ENCODE measurements at regions not wholly inside any gene's neighbourhood (a gene's known extent, or its start where the extent isn't known, plus 50 kb on each side); places are given as distances from the start of the nearest gene placed in this dataset.

DNA sequence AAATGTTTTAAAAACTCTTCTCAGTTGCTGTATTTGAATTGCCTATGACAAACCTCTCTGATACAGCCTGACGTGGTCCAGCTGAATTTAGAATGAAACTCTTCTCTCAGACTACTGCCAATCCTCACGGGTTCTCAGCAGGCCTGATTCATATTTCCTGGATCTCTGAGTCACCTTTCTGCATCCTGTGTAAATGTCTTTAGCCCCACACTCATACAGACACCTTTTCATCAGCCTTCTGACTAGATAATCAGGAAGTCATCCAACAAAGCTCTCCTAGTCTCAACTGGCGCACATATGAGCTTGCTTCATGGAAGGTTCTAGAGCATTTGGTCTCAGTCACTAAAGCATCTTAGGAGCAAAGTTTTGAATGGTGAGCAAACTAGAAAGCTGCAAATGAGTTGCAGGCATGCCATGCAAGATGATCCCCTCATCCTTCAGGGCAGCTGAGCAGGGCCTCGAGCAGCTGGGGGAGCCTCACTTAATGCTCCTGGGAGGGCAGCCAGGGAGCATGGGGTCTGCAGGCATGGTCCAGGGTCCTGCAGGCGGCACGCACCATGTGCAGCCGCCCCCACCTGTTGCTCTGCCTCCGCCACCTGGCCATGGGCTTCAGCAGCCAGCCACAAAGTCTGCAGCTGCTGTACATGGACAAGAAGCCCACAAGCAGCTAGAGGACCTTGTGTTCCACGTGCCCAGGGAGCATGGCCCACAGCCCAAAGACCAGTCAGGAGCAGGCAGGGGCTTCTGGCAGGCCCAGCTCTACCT is 182.8 kb downstream of the ARHGAP12 start:
- peak overlapping the region in 5 of 10 donors; percentile 0 to 80 (median 52) for H3K27ac ChIP-seq
- peak in 6 of 8 donors; percentile 23 to 78 (median 52) for ATAC-seq
- WGBS, 2 donors, result 79% methylated on average over 9 of the region's 9 CpGs

DNA sequence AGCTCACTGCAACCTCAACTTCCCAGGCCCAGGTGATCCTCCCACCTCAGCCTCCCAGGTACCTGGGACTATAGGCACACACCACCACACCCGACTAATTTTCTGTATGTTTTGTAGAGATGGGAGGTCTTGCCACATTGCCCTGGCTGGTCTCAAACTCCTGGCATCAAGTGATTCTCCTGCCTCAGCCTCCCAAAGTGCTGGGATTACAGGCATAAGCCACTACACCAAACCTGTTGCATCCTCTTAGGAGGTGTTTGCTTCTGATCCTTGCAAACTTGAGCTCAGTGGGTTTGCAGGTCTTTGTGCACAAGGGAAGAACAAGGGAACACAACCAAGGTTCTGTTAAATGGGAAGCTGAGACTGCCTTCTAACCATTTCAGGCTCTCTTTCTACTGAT is 184.6 kb downstream of the ARHGAP12 start:
- DNase-seq (no peak), ATAC-seq (no peak)
- TF ChIP-seq, protein P1, sequence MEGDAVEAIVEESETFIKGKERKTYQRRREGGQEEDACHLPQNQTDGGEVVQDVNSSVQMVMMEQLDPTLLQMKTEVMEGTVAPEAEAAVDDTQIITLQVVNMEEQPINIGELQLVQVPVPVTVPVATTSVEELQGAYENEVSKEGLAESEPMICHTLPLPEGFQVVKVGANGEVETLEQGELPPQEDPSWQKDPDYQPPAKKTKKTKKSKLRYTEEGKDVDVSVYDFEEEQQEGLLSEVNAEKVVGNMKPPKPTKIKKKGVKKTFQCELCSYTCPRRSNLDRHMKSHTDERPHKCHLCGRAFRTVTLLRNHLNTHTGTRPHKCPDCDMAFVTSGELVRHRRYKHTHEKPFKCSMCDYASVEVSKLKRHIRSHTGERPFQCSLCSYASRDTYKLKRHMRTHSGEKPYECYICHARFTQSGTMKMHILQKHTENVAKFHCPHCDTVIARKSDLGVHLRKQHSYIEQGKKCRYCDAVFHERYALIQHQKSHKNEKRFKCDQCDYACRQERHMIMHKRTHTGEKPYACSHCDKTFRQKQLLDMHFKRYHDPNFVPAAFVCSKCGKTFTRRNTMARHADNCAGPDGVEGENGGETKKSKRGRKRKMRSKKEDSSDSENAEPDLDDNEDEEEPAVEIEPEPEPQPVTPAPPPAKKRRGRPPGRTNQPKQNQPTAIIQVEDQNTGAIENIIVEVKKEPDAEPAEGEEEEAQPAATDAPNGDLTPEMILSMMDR (IDR thresholded peaks at IDR 0.05), result no peak
- H3K4me3 ChIP-seq, result no peak overlapping the region
- H3K36me3 ChIP-seq, result no peaks in the 10 kb centered on the region
- no peak overlapping the region for H3K27ac ChIP-seq
- H3K4me1 ChIP-seq, result peaks cover 0 to 32% (median 12%) of the 10 kb centered on the region in 9 donors
- no peaks in the 10 kb centered on the region for H3K27me3 ChIP-seq
- H3K9me3 ChIP-seq, result no peaks in the 10 kb centered on the region
- 93 to 98% methylated on average over 1 of the region's 1 CpG for WGBS, 2 donors
- intact Hi-C loops (cut with DNase I), result no loop called here

More for the DNA sequence above, 182.8 kb downstream of the ARHGAP12 start:
- peaks cover 12 to 34% (median 19%) of the 10 kb centered on the region in 9 donors for H3K4me1 ChIP-seq
- H3K9me3 ChIP-seq, result no peaks in the 10 kb centered on the region
- DNase-seq, result no peak
- no peaks in the 10 kb centered on the region for H3K36me3 ChIP-seq
- H3K4me3 ChIP-seq, result no peak overlapping the region
- intact Hi-C loops (cut with DNase I), result loop anchor here in 1 of 10 donors (5.0 kb wide), 1 partner anchor 693 kb away; no protein-coding TSS in a partner anchor
- no peaks in the 10 kb centered on the region for H3K27me3 ChIP-seq
- TF ChIP-seq, protein P1 (IDR thresholded peaks at IDR 0.05), result no peak

DNA sequence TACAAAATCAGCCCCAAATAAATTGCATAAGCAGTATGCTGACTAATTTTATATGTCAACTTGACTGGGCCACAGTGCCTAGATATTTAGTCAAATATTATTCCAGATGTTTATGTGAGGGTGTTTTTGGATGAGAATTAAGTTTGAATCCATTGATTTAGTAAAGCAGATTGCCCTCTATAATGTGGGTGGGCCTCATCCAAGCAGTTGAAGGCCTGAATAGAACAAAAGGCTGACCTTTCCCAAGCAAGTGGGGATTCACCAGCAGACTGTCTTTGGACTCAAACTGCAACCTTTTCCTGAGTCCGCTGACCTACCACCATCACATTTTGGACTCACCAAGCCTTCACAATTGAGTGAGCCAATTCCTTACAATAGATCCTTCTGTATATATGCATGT is 186.4 kb downstream of the ARHGAP12 start:
- H3K27ac ChIP-seq, result peak overlapping the region in 1 of 10 donors; percentile 1
- ATAC-seq, result no peak
- H3K4me1 ChIP-seq, result peaks cover 0 to 29% (median 12%) of the 10 kb centered on the region in 9 donors
- peaks cover 0 to 1% (median 0%) of the 10 kb centered on the region in 11 donors for H3K9me3 ChIP-seq
- DNase-seq, result no peak
- H3K27me3 ChIP-seq, result no peaks in the 10 kb centered on the region
- intact Hi-C loops (cut with DNase I), result no loop called here
- TF ChIP-seq, protein P1 (IDR thresholded peaks at IDR 0.05), result no peak
- H3K36me3 ChIP-seq, result no peaks in the 10 kb centered on the region
- 96 to 97% methylated on average over 1 of the region's 1 CpG for WGBS, 2 donors
- H3K4me3 ChIP-seq, result no peak overlapping the region

DNA sequence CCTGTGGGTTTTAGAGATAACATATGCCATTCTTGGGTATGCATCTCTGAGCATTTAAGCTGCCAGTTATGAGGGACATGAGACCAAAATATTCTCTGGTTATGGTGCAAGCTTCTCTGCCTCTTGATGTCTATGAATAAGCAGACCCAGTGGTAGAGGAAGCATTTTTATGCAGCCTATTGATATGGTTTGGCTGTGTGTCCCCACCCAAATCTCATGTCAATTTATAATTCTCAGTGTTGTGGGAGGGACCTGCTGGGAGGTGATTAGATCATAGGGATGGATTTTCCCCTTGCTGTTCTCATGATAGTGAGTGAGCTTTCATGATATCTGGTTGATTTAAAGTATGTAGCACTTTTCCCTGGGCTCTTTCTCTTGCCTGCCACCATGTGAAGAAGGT is 187.2 kb downstream of the ARHGAP12 start:
- Histone ChIP-seq H3K36me3 (no peaks in the 10 kb centered on the region), H3K27me3 (no peaks in the 10 kb centered on the region), H3K27ac (no peak overlapping the region), H3K9me3 (peaks cover 0 to 9% (median 0%) of the 10 kb centered on the region in 11 donors), H3K4me3 (no peak overlapping the region), H3K4me1 (peaks cover 0 to 29% (median 12%) of the 10 kb centered on the region in 9 donors)
- no peak for ATAC-seq
- TF ChIP-seq, protein P1 (IDR thresholded peaks at IDR 0.05), result no peak
- DNase-seq, result no peak
- intact Hi-C loops (cut with DNase I), result no loop called here

All from heart right ventricle (tissue), 16 donors.